ENCODE measurements at regions not wholly inside any gene's neighbourhood (a gene's known extent, or its start where the extent isn't known, plus 50 kb on each side); places are given as distances from the start of the nearest gene placed in this dataset.
A peak's percentile ranks its signal among the peaks of the same experiment; 100 is the strongest.

DNA sequence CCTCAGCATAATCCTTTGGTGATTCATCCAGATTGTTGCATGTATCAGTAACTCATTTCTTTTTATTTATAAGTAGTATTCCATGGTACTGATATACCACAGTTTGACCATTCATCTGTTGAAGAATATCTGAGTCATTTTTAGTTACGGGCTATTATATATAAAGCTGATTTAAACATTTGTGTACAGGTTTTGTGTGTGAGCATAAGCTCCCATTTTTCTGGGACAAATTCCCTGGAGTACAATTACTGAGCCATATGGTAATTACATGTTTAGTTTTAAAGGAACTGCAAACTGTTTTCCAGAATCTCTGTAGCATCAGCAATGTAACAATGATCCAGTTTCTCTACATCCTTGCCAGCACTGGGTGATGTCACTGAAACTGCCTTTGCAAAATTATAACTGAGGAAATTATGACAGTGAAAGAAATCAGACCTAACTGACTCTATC, 236.2 kb upstream of the KRR1 start (continued):
- TF ChIP-seq, protein P1, sequence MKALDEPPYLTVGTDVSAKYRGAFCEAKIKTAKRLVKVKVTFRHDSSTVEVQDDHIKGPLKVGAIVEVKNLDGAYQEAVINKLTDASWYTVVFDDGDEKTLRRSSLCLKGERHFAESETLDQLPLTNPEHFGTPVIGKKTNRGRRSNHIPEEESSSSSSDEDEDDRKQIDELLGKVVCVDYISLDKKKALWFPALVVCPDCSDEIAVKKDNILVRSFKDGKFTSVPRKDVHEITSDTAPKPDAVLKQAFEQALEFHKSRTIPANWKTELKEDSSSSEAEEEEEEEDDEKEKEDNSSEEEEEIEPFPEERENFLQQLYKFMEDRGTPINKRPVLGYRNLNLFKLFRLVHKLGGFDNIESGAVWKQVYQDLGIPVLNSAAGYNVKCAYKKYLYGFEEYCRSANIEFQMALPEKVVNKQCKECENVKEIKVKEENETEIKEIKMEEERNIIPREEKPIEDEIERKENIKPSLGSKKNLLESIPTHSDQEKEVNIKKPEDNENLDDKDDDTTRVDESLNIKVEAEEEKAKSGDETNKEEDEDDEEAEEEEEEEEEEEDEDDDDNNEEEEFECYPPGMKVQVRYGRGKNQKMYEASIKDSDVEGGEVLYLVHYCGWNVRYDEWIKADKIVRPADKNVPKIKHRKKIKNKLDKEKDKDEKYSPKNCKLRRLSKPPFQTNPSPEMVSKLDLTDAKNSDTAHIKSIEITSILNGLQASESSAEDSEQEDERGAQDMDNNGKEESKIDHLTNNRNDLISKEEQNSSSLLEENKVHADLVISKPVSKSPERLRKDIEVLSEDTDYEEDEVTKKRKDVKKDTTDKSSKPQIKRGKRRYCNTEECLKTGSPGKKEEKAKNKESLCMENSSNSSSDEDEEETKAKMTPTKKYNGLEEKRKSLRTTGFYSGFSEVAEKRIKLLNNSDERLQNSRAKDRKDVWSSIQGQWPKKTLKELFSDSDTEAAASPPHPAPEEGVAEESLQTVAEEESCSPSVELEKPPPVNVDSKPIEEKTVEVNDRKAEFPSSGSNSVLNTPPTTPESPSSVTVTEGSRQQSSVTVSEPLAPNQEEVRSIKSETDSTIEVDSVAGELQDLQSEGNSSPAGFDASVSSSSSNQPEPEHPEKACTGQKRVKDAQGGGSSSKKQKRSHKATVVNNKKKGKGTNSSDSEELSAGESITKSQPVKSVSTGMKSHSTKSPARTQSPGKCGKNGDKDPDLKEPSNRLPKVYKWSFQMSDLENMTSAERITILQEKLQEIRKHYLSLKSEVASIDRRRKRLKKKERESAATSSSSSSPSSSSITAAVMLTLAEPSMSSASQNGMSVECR (CRISPR knock-in tag; IDR thresholded peaks at IDR 0.05; ENCODE audit: borderline replicate concordance) = no peak

DNA sequence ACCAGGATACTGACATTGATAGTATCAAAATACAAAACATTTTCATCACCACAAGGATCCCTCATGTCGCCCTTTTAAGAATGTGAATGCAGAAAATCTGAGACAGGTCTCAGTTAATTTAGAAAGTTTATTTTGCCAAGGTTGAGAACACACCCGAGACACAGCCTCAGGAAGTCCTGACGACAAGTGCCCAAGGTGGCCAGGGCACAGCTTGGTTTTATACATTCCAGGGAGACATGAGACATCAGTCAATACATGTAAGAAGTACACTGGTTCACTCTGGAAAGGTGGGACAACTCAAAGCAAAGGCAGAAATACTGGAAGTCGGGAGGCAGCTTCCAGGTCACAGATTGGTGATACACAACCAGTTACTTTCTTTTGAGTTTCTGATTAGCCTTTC, 235.2 kb upstream of the KRR1 start:
- Mint-ChIP-seq H3K27ac (peak overlapping the region; percentile 22; the same call in 1 of the 2 replicates), H3K27me3 (ENCODE audit: low read depth) (no peaks in the 10 kb centered on the region), H3K4me1 (peaks cover 27% of the 10 kb centered on the region), H3K36me3 (no peaks in the 10 kb centered on the region; the same call in 1 of the 2 replicates), H3K9me3 (peaks cover 3% of the 10 kb centered on the region; the same call in 1 of the 2 replicates), H3K4me3 (no peak overlapping the region)
- TF ChIP-seq PRRX2 (CRISPR knock-in tag; IDR thresholded peaks at IDR 0.05) (no peak), RORB (CRISPR knock-in tag; IDR thresholded peaks at IDR 0.05) (no peak), ELF4 (CRISPR knock-in tag; IDR thresholded peaks at IDR 0.05; ENCODE audit: low read depth) (no peak), ATF1 (CRISPR knock-in tag; IDR thresholded peaks at IDR 0.05) (no peak), ZBTB21 (CRISPR knock-in tag; IDR thresholded peaks at IDR 0.05; ENCODE audit: borderline replicate concordance) (no peak), ZNF423 (CRISPR knock-in tag; IDR thresholded peaks at IDR 0.05) (no peak), RELA (CRISPR knock-in tag; IDR thresholded peaks at IDR 0.05; ENCODE audit: borderline replicate concordance) (no peak), ZNF121 (CRISPR knock-in tag; IDR thresholded peaks at IDR 0.05) (no peak), NR1H2 (CRISPR knock-in tag; IDR thresholded peaks at IDR 0.05) (no peak)
- TF ChIP-seq, protein P2, sequence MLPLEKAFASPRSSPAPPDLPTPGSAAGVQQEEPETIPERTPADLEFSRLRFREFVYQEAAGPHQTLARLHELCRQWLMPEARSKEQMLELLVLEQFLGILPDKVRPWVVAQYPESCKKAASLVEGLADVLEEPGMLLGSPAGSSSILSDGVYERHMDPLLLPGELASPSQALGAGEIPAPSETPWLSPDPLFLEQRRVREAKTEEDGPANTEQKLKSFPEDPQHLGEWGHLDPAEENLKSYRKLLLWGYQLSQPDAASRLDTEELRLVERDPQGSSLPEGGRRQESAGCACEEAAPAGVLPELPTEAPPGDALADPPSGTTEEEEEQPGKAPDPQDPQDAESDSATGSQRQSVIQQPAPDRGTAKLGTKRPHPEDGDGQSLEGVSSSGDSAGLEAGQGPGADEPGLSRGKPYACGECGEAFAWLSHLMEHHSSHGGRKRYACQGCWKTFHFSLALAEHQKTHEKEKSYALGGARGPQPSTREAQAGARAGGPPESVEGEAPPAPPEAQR (CRISPR knock-in tag; IDR thresholded peaks at IDR 0.05) = no peak
- TF ChIP-seq, protein P3, sequence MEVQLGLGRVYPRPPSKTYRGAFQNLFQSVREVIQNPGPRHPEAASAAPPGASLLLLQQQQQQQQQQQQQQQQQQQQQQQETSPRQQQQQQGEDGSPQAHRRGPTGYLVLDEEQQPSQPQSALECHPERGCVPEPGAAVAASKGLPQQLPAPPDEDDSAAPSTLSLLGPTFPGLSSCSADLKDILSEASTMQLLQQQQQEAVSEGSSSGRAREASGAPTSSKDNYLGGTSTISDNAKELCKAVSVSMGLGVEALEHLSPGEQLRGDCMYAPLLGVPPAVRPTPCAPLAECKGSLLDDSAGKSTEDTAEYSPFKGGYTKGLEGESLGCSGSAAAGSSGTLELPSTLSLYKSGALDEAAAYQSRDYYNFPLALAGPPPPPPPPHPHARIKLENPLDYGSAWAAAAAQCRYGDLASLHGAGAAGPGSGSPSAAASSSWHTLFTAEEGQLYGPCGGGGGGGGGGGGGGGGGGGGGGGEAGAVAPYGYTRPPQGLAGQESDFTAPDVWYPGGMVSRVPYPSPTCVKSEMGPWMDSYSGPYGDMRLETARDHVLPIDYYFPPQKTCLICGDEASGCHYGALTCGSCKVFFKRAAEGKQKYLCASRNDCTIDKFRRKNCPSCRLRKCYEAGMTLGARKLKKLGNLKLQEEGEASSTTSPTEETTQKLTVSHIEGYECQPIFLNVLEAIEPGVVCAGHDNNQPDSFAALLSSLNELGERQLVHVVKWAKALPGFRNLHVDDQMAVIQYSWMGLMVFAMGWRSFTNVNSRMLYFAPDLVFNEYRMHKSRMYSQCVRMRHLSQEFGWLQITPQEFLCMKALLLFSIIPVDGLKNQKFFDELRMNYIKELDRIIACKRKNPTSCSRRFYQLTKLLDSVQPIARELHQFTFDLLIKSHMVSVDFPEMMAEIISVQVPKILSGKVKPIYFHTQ (CRISPR knock-in tag; IDR thresholded peaks at IDR 0.05) = no peak
- TF ChIP-seq, protein P4, sequence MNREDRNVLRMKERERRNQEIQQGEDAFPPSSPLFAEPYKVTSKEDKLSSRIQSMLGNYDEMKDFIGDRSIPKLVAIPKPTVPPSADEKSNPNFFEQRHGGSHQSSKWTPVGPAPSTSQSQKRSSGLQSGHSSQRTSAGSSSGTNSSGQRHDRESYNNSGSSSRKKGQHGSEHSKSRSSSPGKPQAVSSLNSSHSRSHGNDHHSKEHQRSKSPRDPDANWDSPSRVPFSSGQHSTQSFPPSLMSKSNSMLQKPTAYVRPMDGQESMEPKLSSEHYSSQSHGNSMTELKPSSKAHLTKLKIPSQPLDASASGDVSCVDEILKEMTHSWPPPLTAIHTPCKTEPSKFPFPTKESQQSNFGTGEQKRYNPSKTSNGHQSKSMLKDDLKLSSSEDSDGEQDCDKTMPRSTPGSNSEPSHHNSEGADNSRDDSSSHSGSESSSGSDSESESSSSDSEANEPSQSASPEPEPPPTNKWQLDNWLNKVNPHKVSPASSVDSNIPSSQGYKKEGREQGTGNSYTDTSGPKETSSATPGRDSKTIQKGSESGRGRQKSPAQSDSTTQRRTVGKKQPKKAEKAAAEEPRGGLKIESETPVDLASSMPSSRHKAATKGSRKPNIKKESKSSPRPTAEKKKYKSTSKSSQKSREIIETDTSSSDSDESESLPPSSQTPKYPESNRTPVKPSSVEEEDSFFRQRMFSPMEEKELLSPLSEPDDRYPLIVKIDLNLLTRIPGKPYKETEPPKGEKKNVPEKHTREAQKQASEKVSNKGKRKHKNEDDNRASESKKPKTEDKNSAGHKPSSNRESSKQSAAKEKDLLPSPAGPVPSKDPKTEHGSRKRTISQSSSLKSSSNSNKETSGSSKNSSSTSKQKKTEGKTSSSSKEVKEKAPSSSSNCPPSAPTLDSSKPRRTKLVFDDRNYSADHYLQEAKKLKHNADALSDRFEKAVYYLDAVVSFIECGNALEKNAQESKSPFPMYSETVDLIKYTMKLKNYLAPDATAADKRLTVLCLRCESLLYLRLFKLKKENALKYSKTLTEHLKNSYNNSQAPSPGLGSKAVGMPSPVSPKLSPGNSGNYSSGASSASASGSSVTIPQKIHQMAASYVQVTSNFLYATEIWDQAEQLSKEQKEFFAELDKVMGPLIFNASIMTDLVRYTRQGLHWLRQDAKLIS (CRISPR knock-in tag; IDR thresholded peaks at IDR 0.05; ENCODE audit: borderline replicate concordance) = no peak
- ATAC-seq (no peak), DNase-seq (ENCODE audit: low spot score) (no peak)
- ChIA-PET CTCF (no interaction called here), POLR2A (no interaction called here)

Measured in WTC11 (cell line).